AML-193 (cell line): ENCODE measurements at regions not wholly inside any gene's neighbourhood (a gene's known extent, or its start where the extent isn't known, plus 50 kb on each side); places are given as distances from the start of the nearest gene placed in this dataset.
"Not testable (repeated sequence)": the region's sequence is repeated elsewhere in the genome, so short reads cannot be mapped to it uniquely, and the experiment has no call there.

Source experiments
- DNase-seq, 2 experiments: peaks; one replicate each; lab custom pipeline; 2025; lab: John Stamatoyannopoulos, UW

- no peak for DNase-seq
These were observed 109.6 kb upstream of the TOPAZ1 start for GRCh38 chr3:44132061-44132460.

DNA sequence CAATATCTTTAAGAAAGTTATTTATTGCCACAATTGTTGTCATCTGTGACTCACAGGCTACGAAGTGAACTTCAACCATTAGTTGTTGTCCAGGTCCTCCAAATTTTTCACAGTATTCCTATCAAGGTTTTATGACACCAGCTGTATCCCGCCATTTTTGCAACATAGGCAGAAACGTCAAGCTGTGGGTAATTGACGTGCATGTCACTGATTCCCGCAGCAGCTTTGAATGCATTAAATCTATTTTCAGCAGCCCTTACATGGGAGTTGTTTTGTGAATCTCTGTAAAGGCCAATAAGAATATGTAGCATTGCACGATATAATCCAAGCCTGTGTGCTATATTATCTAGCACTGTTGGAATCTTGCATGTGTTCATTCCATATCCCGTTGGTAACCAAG, 109.1 kb upstream of the TOPAZ1 start:
- DNase-seq: no peak

GRCh38 chr3:44136421-44136820, 105.3 kb upstream of the TOPAZ1 start:
- no peak for DNase-seq

DNA sequence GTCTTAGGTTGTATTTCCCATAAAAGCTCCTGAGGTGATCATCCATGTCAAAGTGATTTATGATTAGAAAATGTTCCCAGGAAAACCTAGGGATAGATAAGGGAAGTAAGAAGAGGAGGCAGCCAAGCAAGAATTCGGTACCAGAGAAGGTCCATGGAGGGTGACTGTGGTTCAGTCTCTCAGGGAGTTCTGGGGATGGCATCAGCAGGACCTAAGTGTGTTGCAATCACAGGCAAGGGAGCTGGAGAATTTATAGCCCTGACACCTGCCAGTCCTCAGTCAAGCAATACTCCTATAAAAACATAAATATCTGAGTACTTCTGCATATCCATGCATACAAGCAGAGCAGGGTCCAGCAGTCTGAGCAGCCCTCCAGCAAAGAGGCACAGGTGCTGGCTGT, 95.6 kb upstream of the TOPAZ1 start:
- DNase-seq: no peak

- DNase-seq: no peak
These were observed 81.9 kb upstream of the TOPAZ1 start for GRCh38 chr3:44159696-44160300.

GRCh38 chr3:44160818-44161217, 80.9 kb upstream of the TOPAZ1 start:
- no peak for DNase-seq

DNA sequence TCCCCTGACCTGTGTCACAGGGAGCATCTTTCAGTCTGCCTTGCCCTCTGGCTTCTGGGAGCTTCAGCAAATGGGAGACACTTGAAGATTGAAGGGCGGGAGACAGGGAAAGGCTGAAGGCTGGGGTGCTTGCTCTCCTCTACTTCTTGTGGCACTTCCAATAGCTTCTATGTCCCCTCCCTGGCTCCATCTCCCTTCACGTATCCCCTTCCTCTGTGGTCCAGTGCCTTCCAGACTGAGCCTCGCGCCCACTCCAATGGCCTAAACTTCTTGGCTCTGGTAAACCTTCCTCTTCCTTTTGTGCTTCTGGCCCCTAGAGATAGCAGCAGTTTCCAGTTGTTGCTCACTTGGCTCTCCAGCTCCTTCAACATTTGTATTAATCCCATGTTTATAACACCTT, 69.8 kb upstream of the TOPAZ1 start:
- no peak for DNase-seq

- DNase-seq: not testable (repeated sequence)
These were observed 69.0 kb upstream of the TOPAZ1 start for GRCh38 chr3:44172701-44173100.

- no peak for DNase-seq
These were observed 68.4 kb upstream of the TOPAZ1 start for GRCh38 chr3:44173263-44173662.

DNA sequence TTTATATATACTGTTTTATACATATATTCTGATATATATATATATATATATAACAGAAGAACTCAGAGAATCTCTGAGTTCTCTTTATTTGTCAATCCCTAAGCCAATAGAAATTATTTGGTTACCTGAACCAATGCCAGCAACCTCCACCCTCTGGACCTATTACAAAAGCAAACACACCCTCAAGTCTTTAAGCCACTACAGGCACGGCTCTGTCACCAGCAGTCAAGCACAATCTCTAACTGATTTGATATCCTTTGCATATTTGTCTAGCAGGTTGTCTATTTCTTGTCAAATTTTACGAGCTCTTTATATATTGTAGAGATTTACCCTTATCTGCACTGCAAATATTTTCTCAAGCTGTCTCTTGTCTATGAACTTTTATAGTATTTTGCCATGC, 66.6 kb upstream of the TOPAZ1 start:
- no peak for DNase-seq

- no peak for DNase-seq
These were observed 62.4 kb upstream of the TOPAZ1 start for GRCh38 chr3:44179246-44179645.

DNA sequence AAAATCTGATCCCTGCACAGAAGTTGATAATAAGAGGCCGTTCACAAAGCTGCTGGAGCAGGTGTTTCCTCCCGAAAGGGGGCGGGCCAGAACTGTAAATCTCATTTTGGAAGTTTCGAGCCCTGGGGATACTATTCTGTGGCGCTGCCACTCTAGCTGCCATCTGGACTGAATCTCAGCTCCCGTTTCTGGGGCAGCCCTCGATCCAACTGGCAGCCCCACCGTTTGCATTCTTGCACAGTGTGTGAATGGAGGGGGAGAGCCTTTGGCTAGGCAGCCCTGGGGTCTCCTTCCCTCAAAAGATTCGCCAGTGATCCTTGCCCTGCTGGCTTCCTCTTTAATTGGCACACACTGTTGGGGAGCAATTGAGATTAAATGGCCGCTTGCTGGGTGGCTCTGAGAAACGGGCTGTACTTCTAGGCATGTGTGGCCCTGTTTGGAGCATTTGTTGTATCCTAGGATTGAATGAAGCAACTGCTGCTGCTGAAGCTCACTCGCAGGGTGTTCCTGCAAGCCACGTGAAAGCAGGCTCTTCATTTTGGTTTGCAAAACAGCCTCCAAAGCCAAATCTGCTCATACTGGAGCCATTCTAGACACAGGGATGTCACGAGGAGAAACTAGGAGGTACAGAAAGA, 57.2 kb upstream of the TOPAZ1 start:
- no peak for DNase-seq

DNA sequence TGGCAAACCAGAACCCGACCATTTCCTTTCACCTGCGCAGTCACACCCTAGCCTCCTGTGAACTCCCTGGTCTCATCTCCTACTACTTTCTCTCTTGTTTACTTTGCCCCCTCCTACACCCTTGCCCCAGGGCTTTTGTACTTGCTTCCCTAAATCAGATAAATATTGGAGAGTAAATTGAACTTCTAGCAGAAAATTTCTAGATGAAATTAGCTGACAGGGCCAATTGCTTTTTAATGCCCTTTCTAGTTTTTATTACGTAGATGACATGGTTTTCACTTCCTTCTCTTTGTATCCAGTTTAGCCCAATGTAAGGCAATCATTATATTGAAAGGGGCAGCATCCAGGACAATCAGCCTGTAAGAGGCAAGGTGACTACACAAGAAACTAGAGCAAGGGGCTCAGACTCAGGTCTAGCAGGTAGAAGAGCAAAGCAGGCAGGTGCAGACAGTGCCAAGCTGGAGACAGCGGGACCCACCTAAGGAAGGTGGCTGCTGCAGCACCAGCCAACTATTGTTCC, 56.2 kb upstream of the TOPAZ1 start:
- DNase-seq: no peak

GRCh38 chr3:44186111-44186672, 55.5 kb upstream of the TOPAZ1 start:
- DNase-seq: no peak

DNA sequence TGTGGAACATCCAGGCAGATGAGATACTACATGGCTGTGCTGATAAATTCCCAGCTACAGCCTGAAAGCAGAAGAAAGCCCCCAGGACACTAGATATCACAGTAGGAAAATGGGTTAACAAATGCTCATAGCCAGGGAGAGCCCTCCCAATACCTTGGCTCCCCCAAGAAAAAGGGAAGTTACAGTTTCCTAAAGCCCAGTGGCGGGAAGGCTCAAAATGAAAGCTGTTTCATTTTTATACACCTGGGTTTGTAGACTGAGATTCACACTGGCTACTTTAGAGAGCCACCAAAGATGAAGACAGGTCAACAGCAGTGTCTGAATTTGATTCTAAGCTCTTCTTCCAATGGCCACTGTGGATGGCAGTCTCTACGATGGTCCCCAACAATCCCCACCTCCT, 55.0 kb upstream of the TOPAZ1 start:
- no peak for DNase-seq
